OCI-LY3 (cell line): ENCODE measurements at regions not wholly inside any gene's neighbourhood (a gene's known extent, or its start where the extent isn't known, plus 50 kb on each side); places are given as distances from the start of the nearest gene placed in this dataset.

Experiments used
- CTCF ChIP-seq: fragments of 200-600, 300-600 bp; sonication (generic); IDR thresholded peaks from 2 replicates; pipeline ENCODE4 v1.5.1; 2014; ENCODE audit warnings: antibody characterized with exemption, low read length, low read depth
- EZH2phosphoT487 ChIP-seq: fragments of 200-600 bp; shearing (Covaris generic); IDR thresholded peaks from 2 replicates; pipeline ENCODE4 v1.6.1; 2018; ENCODE audit warnings: antibody characterized with exemption, mixed run types, low read depth

- TF ChIP-seq CTCF (no peak), EZH2phosphoT487 (no peak)
Measured at GRCh38 chr5:156148301-156148700, 178.7 kb upstream of the SGCD start.
